Astrocyte of the hippocampus (primary cell): ENCODE measurements at regions not wholly inside any gene's neighbourhood (a gene's known extent, or its start where the extent isn't known, plus 50 kb on each side); places are given as distances from the start of the nearest gene placed in this dataset.

Experiments
- DNase-seq: peaks from one replicate; pipeline ENCODE4 v3.0.0; 2011; ENCODE audit warnings: low read depth, low spot score

- DNase-seq: no peak
Observed at GRCh38 chr2:221088506-221088905, 483.6 kb downstream of the EPHA4 start.

DNA sequence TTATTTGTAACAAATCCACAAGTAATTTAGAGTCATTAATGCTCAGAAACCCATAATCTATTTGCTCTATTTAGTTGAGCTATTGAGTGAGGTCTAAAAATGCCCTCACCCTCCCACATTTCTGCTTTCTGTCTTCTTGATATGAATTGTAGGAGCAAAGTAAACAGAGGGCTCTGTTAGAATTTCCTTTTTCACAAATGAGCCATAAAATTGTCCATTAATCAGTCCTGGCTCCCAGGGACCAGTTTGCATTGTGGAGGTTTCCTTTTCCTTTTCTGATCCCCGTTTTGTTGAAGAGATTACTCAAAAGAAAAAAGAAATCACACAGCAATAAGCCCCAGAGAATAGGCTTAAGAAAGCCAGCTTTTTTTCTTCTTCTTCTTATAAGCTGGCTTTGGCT lies 476.7 kb downstream of the EPHA4 start:
- DNase-seq: no peak

DNA sequence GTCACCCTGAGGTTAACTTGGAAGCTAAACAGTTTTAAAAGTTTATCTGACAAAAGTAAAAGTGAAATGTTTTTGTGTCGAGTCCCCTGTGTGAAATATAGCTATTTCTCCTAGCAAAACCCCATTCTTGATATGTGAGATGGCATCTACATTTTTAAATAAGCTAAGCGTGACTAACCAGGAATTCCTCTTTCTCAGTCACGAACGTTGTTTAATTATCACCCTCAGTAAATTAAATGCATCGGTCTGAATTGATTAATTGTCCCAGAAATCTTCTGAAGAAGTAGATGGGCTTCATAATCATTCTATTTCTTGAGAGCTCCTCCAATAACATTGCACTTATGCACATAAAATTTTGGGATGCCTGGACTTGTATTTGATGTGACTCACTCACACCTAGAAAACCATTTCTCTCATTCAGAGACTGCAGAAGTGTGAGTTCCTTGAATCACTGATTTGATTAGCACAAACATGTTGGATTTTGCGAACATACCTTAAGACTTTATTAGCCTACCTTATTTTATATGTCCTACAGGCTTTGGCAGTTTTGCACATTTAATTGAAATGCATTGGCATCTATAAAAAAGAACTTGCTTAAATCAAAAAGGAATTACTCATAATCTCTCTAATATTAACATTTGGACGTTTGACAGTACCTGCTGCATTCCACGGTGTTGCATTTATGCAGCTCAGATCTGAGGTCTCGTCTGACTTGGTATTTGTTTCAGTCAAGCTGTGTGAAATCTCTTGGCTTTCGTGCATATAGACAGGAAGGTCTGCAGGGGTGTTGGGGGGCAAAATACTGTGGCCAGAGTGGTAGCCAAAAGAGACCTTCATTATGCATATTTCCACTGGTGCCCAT lies 475.2 kb downstream of the EPHA4 start:
- DNase-seq: peak; percentile 42

- peak; percentile 72 for DNase-seq
Observed at GRCh38 chr2:221097568-221097915, 474.6 kb downstream of the EPHA4 start.

DNA sequence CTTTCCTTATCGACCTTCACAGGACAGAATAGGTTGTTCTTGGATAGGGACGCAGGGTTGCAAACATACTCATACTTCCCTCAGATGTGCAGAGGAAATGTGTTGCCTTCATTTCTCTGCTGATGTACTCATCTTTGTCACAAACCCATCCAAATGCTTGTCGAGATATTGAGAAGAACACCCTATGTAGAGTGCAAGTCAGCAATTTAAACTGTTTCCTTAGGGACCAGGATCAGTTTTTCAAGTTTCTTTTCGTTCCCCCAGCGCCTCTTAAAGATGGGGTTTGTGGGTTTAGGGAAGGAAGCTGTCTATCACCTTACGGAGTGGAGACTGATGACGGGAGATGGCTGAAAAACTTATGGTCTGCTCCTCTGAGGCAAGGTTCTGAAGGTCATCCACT lies 474.2 kb downstream of the EPHA4 start:
- DNase-seq: no peak

DNA sequence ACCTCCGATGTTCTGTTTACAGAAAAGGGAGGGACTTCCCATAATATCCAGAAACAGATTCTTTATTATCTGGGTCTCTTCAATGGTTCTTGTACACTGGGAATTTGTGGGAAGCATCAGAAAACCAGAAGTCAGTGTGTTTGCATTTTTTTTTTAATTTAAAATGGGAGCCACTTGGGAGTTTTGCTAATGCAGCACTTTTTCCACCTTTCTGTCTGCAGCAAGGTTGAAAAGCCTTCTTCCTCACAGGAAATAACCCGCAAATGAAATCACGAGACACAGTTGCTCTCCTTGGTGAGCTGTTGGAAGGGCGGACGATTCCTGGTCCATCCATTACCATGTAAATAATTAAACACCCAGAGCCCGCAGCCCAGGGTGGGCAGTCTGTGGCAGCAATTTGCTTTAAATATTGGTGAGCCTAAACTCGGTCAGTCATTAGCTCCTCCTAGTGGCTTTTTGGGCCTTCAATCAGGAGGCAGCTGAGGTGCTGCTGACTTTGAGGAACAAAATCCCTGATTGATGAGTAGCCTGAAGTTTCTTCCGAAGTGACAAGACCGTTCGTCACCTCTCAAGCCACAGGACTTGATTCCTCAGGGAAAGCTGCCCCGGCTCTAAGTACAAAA lies 471.5 kb downstream of the EPHA4 start:
- DNase-seq: peak; percentile 26

- no peak for DNase-seq
Observed at GRCh38 chr2:221102896-221103688, 469.0 kb downstream of the EPHA4 start.

GRCh38 chr2:221103930-221104329 lies 468.2 kb downstream of the EPHA4 start:
- no peak for DNase-seq

DNA sequence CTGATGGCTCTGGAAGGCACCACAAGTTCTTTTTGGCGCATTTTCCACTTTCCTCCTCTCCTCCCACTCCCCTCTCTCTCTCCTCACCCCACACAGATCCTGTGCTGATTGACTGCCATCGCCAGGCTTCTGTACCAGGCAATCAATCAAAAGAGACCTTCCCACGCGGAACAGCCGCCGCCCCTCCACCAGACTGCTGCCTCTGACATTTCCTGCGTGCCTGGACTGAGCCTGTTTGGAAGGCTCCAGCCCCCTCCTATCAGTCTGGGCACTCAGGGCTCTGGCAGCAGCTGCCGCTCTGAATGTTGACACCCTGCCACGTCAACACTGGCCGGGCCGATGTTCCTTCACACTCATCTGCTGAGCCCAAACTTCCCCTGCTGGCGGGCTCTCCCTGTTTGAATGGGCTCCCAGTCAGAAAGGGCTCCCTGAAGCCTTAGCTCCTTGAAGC lies 467.7 kb downstream of the EPHA4 start:
- peak; percentile 48 for DNase-seq

GRCh38 chr2:221106241-221106640 lies 465.9 kb downstream of the EPHA4 start:
- no peak for DNase-seq

DNA sequence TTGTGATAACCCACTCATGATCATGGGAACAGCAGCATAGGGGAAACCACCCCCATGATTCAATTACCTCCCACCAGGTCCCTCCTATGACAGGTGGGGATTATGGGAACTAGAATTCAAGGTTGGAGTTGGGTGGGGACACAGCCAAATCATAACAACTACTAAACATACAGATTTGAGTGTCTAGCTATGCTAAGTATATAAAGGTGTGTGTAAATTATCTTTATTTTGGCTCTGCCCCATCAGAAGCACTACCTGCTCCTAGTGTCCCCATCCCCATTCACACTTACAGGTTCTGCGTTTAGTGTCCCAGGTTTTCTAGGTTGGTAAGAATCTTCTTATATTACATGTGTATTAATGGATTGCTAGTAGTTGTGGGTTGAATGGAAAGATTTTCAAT lies 464.7 kb downstream of the EPHA4 start:
- DNase-seq: no peak

DNA sequence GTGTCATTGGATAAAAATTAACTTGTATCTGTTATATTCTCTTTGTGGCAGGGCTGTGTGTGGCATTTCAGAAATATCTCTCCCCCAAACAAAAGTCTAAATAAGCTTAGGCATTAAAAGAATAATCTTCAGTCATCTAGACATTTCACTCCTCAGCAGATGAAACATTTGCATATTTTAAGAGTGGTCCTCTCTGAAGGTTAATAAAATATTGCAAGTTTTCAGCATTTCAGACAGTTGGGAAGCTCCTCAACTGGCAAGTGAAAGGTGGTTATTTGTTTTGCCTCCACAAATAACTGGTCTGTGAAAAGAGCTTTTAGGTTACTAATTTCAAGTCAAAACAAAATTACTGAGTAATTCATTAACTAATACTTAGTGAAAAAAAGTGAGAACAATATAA lies 462.6 kb downstream of the EPHA4 start:
- DNase-seq: no peak

- no peak for DNase-seq
Observed at GRCh38 chr2:221111739-221112138, 460.4 kb downstream of the EPHA4 start.

GRCh38 chr2:221112744-221113143 lies 459.4 kb downstream of the EPHA4 start:
- DNase-seq: no peak

- no peak for DNase-seq
Observed at GRCh38 chr2:221115944-221116343, 456.2 kb downstream of the EPHA4 start.

- no peak for DNase-seq
Observed at GRCh38 chr2:221120643-221121042, 451.5 kb downstream of the EPHA4 start.

DNA sequence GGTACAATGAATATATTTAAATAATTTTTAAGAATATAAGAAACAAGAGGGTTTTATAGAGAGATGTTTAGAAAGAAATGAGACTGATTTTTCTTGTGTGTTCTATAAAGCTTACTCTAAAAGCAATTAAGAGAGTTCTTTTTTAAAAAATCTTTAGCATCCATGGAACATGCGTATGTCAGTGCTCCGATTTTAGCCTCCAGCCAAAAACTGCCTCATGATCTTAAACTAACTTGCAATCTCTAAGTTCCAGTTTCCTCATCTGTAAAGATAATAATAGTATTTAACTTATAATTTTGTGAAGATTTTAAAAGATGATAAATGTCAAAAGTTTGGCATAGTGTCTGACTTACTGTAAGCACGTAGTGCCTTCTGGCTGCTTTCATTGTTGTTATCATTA lies 448.7 kb downstream of the EPHA4 start:
- DNase-seq: no peak

GRCh38 chr2:221124532-221125240 lies 447.4 kb downstream of the EPHA4 start:
- peak; percentile 32 for DNase-seq

DNA sequence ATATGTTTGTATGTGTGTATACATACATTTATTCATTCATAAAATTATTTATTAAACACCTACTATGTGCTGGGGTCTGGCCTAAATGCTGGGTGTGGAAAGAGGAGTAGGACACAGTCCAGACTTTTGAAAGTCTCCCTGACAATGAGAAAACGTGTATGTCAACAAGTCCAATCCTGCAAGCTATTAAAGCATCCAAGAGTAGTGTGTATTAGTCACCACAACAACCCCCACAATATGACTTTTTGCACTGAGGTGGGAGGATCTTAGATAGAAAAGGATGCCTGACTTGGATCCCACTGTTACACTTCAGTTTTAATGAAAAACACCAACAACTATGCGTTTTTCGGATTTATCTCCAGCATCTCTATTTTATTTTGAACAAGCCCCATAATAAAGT lies 446.4 kb downstream of the EPHA4 start:
- DNase-seq: peak; percentile 17

GRCh38 chr2:221129657-221130056 lies 442.4 kb downstream of the EPHA4 start:
- DNase-seq: no peak

DNA sequence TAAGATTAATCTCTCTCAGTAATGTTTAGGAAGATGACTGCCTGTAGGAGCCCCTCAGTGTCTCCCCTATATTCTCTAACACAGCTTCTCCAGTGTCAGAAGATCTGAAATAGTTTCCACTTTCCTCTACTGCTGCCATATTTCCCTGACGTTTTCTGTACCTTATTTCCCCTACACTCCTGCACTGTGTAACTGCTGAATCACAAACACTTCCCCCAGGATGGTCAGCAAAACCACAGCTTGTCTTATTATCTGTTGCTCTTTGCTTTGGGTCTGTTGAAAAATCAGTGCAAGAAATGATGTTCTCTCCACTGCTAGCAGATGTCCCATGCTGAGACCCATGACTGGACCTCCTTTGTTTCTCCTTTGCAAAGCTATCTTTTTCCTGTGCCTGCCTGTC lies 441.7 kb downstream of the EPHA4 start:
- no peak for DNase-seq

DNA sequence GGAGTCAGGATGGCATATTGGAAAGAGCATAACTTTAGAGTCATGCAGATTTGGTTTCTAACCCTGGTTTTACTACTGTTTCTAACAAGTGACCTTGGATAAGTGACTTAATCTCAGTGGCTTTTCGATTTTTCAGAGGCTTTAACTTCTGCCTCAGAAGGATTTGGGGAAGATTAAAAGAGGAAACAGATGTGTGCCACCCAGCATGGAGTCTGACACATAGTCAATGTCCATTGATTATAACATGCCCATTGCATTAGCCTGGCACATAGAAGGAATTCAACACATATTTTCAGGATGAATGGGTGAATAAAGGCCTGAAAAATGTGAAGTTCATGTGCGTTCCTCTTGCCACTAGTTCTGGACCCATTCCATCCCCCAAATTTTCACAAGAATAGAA lies 438.2 kb downstream of the EPHA4 start:
- no peak for DNase-seq
